GM19395 (cell line): ENCODE measurements at regions not wholly inside any gene's neighbourhood (a gene's known extent, or its start where the extent isn't known, plus 50 kb on each side); places are given as distances from the start of the nearest gene placed in this dataset.
"Not testable (repeated sequence)": the region's sequence is repeated elsewhere in the genome, so short reads cannot be mapped to it uniquely, and the experiment has no call there.

Experiments used
- ATAC-seq: cut with Tn5 transposase; IDR thresholded peaks from one replicate; pipeline ENCODE4 v1.9.1; 2021; ENCODE audit warnings: mild to moderate bottlenecking, moderate library complexity; ENCODE audit not compliant: unreplicated experiment

DNA sequence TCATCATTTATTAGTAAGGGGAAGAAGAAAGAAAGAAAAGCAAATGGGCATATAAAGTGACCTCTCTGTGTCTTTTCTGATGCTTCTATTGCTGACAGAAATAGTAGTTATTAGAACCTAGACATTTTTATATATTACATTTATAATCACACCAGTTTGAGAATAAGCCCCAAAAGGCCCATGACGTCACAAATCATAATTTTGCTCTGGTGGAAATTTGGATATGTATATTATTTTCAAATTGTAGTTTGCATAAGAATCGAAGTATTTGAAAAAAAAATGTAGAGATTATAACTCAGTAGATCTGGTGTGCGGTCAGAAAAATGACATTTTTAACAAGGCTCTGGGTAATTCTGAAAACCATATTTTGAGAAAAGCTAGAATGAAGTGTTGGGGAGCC is 101.2 kb upstream of the STEAP1 start:
- no peak for ATAC-seq

DNA sequence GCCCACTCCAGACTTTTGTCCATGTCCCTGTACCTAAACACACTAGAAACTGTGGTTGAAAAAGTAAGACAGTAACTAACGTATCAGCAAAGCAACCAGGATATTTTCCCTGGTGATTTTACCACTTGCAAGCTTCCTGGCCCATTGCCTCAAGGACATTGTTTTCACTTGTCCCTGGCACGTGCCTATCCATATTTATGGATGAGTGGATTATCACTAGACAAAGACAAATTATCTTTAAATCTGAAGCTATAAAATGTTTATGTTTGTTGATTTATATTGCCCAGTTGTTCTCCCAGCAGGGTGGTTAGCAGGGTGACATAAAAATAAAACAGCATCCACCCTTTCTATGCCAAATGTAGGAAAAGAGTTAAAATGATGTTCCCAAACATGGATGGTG is 93.2 kb upstream of the STEAP1 start:
- no peak for ATAC-seq

DNA sequence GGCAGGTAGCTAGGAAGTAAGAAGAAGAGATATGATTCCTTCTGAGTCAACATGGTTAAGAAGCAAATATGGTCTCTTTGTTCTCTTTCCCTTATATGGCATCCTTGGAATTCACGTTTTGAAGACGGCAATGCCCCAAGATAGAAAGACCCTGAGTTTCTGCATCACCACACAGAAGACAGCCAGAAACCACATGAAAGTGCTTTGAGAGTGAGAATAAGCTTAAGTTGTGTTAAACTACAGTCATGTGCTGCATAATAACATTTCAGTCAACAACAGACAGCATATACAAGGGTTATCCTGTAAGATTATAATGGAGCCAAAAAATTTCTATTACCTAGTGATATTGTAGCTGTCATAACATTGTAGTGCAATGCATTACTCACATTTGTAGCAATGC is 89.9 kb upstream of the STEAP1 start:
- no peak for ATAC-seq

DNA sequence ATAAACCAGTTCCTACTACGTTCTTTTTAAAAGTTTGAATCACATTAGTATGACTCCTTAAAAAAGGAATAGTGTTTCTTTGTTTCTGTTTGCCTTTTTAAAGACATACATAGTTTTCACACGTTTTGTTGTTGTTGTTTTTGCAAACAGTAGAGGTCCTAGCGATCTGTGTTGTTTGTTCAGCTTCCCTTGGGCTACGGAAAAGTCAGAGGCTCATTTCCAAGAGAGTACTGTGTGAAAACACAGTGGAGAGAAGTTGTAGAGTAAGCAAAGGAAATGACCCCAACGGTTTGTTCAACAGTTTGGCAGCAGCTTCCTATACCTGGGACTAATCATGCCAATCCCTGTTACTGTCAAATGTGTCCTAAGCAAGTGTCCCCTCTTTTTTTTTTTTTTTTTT is 87.1 kb upstream of the STEAP1 start:
- no peak for ATAC-seq

DNA sequence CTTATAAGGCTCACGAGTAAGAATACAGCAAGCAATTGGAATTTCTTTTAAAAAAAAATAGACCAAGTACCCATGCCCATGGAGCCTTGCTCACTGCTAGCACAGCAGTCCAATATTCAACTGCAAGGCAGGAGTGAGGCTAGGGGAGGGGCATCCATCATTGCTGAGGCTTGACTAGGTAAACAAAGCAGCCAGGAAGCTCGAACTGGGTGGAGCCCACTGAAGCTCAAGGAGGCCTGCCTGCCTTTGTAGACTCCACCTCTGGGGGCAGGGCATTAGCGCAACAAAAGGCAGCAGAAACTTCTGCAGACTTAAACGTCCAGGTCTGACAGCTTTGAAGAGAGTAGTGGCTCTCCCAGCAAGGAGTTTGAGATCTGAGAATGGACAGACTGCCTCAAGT is 84.0 kb upstream of the STEAP1 start:
- ATAC-seq = not testable (repeated sequence)

DNA sequence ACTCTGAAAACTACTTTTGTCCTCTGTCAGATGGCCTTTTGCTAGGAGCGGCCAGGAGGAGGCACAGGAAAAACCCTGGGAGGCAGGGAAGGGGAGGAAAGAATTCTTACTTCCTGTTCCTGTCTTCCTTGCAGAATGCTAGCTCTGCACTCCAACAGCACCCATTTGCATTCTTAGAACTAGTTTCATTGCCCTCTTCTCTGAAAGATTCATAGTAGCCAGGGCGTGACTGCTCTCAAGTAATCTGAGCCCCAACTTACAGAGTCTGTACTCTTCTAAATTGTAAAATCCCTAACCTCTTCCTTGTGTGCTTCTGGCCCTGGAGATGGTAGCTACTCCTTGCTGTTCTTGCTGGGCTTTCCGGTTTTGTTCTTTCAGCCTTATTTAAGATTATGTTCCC is 75.3 kb upstream of the STEAP1 start:
- no peak for ATAC-seq

DNA sequence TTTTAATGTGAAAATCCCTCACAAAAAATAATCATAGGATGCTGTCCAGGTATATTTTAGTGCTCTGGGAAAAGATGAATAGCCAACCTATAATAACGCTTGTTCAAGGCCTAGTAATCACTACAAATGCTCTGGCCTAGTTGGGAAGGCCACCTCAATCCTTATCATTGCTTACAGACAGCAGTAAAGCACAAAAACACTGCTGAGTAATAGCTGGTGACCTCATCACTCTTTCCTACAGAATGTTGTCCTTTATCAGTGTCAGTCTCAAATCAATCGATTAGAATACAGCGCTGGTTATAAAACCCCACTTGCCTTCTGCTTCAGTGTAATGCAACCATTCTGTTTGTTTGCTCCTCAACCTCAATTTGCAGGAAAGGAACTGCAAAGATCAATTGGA is 72.6 kb upstream of the STEAP1 start:
- no peak for ATAC-seq

DNA sequence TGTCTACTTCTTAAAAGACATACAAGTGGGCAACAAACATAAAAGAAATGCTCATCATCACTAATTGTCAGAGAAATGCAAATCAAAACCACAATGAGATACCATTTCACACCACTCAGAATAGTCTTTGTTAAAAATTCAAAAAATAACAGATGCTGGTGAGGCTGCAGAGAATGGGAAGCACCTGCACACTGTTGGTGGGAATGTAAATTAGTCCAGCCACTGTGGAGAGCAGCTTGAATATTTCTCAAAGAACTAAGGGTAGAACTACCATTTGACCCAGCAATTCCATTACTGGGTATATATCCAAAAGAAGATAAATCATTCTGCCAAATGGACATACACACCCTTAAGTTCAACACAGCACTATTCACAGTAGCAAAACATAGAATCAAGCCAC is 61.8 kb upstream of the STEAP1 start:
- ATAC-seq = no peak

DNA sequence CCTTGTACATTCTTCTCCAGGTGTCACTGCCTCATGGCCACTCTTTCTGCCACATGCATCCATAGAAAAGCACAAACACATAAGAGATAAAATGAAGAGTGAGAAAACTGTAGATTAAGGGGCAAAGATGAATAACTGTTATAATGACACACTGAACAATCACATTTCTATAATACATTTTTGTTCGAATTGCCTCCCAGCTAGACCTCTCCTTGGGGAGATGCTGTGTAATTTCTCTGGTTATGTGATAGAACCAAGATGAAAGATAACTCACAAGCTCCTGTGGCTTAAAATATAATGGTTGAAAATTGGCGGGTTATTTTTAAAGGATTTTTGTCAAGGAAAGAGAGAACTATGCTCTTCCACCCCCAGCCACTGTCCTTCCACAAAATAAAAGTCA is 60.2 kb upstream of the STEAP1 start:
- no peak for ATAC-seq
